ENCODE measurements at regions not wholly inside any gene's neighbourhood (a gene's known extent, or its start where the extent isn't known, plus 50 kb on each side); places are given as distances from the start of the nearest gene placed in this dataset.

DNA sequence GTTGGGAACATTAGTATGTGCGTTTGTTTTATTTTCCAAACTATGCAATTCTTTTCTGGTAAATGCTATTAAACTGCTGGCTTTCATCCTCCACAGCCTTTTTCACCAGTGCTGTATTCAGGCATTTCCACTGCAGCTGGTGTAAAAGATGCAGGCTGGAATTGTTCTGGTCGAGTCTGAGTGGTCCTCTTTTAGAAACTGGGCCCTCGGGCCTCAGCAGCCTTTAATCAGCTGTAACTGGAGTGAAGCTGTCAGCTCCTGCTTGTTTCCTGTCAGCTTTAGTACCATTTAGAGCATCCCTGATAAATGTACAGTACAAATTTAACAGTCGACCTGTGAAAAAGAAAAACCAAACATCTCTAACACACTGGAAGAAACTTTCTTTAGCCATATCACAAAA lies 979.6 kb downstream of the TFAP2A start:
- no peak for DNase-seq

DNA sequence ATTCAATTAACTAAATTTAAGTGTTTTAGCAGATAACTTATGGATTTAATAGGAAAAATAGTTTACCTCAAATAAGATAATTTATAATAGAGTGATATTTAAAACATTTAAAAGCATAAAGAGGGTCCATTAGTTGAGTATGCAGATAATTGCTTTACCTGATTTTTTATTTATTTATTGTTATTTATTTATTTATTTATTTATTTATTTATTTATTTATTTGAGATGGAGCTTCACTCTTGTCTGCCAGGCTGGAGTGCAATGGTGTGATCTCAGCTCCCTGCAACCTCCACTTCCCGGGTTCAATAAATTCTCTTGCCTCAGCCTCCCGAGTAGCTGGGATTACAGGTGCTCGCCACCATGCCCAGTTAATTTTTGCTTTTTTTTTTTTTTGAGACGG lies 982.9 kb downstream of the TFAP2A start:
- DNase-seq: no peak

DNA sequence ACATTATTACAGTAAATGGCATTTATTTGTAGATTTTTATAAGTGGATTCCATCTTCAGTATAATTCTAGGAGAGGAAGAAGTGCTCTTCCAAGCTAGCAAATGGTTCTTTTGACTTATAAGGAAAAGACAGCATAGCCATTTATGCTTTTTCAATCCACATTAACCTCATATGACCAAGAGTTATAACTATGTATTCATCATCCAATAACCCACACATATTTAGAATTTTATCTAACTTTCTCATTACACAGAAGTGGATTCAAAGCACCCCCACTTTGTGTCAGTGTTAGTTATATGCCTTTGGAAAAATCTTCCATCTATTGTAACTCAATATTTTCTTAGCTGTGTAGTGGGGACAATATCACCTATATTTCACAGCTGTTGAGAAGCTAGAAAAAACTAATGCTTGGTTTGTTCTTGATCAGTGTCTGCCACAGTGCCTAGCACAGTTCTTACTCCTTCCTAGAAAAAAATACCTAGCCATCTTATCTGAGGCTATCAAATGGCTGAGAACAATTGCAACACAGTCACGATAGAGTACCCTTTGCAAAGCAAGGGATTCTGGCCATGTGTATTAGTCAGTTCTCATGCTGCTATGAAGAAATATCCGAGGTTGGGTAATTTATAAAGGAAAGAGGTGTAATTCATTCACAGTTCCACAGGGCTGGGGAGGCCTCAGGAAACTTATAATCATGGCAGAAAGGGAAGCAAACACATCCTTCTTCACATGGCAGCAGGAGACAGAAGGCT lies 986.3 kb downstream of the TFAP2A start:
- DNase-seq: no peak

DNA sequence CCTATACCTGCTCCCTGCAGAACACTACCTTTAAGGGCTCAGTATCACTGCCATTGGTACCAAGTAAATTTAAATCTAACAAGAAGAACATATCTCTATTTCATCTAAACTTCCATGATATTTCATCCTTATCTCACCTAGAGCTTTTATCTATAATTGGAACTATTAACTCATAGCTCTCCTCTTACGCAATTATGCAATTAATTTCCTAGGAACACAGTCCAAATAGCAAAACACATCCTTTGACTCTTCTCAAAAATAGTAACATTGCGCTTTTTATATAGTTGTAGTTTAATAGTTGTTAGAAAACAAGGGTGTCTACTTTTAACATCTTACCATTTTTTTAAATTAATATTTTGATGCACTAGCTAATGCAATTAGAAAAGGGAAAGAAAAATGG lies 986.8 kb upstream of the SLC35B3 start:
- DNase-seq: no peak

DNA sequence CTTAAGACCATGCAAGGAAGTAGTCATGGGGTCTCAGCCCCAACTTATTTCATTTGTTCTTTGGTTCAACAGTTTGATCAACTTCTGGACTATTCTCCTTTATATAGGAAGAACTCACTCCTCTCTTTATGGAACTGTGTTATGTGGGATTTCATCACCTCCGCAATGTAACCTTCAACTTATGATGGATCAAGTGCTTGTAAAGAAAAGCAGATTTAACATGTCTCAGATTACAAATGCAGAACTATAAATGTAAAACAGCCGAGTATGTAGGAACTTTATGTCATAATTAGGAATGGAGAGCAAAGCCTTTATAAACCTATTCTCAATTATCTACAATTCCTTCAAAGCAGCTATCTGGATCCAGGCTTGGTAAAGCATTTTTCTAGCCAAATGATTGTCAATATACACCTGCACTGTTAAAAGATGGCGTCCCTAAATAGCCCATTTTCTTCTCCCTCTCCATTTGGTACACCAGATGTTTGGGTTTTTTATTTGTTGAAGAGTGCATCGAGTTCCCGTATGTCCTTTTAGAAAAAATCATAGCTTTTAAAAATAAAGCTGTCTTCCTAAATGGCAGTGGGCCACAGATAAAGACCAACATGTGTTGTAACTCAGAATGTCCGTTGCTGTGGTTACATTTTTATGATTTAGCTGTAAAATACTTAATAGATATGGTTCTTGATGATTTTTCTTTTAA lies 985.1 kb upstream of the SLC35B3 start:
- DNase-seq: no peak

DNA sequence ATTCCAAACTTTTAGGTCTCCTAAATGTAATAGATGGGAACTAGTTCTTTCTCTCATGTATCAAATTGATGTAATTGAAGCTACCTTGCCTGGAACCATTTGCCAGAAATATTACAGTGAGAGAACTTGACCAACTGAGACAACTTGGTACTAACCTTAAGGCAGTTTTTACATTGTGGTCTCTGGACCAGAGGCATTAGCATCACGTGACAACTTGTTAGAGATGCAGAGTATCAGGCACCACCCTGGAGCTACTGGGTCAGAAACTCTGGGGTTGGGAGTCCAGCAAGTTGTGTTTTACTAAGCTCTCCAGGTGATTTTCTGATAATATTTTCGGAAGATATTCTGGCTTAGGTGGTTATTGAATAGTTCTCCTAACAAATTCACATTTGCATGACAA lies 982.1 kb upstream of the SLC35B3 start:
- DNase-seq: no peak

DNA sequence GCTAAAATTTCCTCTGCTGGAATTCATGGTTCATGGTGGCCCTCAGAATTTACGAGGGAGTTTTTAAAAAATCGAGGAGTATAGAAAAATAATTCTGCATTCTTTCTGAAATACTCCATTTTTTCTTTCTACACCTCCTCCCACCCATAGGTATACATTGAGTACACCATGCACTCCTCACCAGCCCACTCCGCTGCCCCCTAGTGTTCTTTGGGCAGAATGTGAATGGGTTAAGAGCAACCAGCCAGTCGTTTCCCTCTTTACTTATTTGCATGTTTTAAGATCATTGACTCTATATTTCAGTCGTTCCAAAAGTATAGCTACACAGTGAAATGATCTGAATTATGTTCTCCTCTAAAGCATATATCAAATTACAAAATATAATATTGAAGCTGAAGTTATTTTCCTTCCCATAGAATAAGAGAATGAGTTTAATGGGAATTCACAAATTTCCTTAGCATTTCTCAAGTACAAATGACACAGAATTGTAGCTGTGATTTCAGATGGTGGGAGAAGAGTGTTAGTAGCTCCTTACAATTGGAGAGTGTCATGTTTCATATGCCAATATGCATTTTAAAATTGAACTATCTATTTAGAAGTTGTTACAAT lies 977.7 kb upstream of the SLC35B3 start:
- peak; percentile 15 for DNase-seq

DNA sequence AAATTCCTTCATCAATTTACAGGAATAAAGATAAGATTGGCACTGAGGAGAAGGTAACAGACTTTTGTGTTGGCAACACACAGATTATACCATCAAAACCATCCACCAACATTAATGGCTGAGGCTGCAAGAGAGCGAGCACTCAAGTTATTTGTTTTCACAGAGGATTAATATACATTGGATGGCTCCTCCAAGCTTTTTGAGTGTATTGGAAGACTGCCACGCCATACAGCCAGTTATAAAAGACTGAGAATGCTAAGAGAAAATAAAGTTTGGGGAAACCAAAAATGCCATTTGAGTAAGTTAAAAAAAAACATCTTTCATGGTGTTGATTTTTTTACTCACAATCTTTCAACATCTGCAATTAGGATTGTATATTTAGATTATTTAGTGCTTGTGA lies 973.8 kb upstream of the SLC35B3 start:
- peak; percentile 17 for DNase-seq

DNA sequence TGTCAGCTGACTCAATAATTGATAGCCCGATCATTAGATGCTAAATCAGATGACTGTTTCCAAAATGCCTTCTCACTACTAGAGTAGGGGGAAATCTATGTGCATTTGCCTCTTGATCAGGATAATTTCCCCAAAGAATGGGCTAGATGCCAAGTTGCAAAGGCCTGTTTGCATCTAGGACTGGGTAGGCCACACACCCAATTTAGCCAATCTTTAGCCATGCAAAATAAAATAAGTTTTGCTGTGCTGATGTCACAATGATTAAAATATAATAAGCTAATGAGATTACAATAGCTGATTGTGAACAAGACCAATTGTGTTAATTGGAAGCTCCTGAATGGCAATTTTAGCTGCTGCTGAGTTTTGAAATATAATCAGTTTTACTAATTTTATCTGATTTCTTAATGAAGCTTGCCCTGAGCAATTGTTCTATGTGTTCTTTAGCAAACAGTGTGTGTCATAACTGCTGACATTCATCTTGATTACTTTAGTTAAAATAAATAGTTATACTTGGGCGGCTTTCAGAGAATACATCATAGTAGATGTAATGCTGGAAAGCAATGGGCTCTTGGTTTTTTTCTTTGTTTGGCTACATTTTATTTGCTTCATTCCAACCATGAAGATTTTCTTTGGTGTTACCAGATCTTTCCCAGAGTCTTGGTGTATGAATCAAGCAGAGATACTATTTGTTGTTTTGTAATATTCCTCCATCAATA lies 973.2 kb upstream of the SLC35B3 start:
- no peak for DNase-seq

DNA sequence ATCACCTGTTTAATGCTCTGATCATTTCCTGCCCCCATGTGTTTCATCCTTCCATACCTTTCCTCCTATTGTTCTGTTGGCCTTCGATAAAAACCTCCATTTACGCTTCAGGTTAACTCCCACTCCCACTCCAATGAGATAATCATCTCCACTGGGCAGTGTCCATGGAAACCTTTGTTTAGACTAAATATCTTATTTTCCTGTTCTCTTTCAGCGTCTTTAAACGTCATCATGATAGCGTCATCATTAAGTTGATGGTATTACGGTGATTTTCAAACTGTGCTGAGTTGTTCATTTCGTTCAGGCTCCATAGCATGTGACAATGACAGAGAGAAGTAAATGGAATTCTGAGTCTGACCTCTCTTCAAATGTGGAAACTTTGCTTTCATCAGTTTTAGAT lies 970.5 kb upstream of the SLC35B3 start:
- no peak for DNase-seq

DNA sequence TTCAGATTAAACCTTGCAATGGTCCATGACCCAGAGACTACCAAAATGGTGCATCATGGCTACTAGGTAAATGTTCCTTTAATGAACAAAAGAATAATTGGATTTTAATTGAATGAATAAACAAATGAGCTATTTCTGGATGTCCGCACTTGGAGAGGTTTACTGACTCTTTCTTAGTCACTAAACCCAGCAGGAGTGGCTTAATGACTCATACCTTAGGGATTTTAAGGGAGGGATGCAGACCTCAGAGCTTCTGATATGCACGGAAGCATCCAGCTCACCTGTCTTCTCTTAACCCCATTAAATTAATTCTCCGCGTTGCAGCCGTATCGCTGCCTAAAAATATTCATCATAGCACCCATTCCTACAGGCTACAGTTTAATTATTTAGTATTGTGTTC lies 970.0 kb upstream of the SLC35B3 start:
- no peak for DNase-seq

DNA sequence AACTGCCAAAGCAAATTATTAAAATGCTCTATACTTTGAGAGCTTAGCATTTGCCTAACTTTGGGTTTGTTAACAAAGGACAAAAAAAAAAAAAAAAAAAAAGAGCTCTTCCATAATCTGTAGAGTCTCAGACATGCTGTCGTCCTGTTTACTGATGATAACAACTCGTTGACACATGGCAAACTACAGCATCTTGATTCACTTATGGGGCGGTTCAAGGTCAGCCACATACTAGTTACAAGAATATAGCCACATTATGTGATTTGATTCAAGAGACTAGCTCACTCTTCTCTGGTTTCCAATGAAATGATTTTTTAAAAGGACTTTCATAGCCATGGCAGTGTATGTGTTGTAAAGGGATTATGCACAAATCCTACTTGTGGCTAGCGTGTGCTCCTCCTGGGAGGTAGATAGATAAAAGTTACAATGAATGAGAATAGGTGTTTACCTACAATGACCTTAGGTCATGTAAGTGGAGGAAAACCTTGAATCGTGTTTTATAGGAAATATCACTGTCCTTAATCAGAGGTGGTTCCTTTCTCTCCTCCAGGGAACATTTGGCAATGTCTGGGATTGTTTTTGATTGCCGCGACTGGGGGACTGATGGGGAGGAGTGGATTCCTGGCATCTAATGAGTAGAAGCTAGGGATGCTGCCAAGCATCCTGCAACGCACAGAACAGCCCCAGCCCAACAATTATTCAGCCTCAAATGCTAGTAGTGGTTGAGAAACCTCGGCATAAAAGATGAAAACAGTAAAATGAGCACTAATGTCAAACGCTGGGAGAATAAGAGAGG lies 969.2 kb upstream of the SLC35B3 start:
- DNase-seq: no peak

DNA sequence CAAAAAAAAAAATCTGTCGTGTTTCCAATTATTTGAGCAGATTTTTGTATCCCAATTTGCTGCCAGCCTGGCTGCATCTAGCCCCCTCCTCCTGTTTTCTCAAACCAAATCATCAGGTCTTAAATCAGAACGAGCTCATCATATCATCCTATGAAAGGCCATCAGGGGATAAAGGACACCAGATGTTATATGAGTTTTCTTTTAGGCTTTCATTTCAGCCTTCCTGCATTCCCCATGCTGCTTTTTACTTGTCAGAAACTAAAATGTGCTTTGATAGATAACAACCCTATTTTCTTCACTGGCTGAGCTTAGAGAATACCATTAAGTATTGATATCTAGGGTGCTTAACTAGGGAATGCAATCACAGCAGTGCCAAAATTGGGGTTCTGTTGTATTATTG lies 968.4 kb upstream of the SLC35B3 start:
- DNase-seq: no peak

DNA sequence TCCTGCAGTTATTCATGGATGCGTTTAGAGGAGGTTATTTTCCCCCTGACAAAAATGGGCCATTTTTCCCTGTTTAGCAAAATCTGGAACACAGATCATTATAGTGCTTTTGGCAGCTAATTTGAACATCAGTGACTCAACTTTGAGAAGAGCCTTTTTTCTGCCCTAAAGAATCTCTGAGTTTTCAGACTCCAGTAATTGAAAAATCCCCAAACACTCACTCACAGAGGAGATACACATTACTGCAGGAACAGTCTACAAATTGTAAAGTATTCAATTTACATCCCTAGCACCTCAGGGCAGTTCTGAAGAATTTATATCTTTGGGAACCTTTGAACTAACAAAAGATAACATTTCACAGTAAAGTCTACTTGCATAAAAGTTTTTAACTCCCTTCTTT lies 966.6 kb upstream of the SLC35B3 start:
- DNase-seq: no peak

DNA sequence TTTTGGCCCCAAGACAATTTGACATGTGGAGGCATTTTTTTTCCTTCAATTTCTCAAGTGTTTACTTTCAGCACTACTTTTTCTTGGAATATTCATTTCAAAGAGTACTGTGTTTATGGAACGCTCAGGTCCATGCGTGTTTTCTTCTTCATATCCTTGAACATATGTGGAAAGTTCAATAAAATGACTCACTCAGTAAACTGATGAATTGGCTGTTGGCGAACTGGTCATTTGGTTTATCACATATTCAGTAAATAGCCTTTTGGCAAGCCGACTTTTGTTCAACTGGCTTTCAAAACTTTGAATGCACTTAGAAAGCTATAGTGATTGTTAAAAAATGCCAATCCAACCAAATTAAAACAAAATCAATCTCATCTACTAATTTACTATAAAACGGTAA lies 964.6 kb upstream of the SLC35B3 start:
- no peak for DNase-seq

DNA sequence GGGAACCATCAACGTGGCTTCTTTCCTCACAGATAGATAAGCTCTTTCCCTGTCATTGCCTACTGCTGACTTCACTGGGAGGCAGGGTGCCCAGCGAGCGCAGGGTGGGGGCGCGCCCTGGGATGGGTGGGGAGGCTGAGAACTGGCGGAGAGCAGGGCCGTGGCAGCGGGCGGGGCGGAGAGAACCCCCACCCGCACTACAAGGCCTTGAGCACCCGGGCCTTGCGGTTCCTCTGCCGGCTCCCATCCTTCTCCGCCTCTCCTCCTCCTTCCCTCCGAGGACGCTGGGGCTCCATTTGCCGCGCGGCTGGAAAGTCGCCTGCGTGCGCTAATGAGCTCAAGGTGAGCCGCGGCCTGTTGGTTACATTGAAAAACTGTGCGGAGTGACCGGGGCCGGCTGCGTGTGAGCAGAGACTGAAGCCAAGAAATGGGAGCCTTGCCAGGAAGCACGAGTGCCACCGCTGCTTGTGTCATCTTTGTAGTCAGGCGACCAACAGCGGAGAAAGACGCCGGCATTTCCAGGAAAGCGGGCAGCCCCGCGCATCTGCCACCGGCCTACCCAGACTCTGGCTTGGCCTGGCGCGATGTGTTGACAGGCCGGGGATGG lies 963.5 kb upstream of the SLC35B3 start:
- DNase-seq: no peak

DNA sequence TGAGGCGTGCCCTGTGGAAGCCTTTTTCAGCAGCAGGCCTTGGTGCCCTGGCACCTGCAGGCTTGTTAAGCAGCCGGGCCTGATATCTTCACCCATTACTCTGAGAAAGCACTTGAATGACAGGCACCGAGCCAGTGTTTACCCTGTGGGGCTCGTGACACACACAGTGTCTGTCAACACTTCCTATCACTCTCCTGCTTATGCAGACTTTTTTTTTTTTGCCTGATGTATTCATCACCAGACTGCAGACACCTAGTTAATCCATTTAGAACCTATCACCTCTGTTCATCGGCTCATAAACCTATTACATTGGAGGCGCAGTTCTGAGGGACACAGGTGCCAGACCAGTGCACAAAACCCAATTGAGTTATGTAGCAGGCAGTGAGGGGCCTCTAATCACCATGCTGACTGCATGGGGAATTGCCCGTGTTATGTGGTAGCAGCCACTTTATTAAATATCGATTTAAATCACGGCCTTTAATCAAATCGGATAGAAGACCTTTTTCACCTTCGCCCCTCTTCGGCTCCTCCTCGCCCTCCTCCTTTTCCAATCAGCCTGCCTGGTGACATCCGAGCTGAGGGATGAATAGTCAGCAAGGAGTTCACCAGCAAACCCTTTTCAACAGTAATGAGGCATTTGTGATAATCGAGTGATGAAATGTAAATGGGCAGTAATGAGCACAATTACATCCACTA lies 962.9 kb upstream of the SLC35B3 start:
- peak; percentile 65 for DNase-seq

DNA sequence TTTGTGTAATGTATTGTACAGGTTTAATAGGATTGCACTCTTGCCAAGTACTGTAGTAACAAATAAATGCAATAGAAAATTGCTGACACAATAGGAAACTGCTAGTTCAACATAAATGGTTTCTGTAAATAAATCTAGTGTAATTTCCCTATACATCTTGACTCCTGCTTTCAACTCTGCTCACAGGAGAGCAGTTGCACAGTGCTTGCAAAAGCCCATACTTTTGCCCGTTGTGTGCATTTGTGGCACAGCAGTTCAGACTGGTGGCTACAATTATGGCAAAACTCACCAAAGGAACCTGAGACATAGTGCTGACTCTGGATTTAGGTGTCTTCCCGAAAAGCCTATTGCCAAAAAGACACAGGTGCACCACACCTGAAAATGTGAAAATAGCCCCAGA lies 953.3 kb upstream of the SLC35B3 start:
- no peak for DNase-seq

DNA sequence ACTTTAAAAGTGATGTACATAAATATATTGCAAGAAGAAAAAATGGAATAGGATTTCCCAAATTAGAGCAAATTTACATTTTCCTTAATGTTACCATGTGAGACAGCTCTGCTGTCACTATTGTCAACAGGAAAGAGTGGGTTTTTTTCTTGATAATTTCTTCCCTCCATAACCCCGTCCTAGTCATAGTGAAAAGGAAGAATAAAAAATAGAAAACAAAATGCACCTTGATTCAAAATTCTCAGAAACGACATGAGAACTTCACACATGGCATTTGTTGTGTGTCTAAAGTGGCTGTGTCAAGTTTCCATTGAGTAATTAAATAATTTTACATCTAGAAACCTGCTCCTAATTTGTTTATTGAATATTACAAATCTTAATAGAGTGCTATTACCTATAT lies 945.2 kb upstream of the SLC35B3 start:
- DNase-seq: no peak

DNA sequence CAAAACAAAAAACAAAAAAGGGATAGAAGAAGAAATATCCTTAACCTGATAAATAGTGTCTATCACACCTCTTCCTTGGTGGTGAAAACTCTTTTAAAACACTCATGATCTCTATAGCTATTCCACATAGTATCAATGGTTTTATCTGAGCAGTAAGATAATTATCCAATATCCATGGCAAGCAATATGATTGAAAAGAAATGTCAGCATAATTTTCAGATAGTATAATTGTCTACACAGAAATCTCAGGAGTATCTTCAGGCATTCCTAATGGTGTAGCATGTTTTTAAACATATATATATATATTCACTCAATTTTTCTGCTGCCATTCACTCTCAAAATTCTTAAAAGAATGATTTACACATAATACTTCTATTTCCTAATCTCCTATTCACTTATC lies 938.0 kb upstream of the SLC35B3 start:
- DNase-seq: no peak

DNA sequence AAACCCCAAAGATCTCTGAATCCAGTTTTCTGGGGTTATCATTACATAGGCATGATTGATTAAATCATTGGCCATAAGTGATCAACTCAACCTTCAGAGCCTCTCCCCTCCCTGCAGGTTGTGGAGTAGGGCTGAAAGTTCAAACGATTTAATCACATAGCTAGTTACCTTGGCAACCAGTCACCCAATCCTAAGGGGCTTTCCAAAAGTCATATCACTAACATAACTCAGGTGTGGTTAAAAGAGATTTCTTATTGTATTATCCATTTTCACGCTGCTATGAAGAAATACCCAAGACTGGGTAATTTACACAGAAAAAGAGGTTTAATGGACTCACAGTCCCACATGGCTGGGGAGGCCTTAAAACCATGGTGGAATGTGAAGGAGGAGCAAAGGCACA lies 935.1 kb upstream of the SLC35B3 start:
- DNase-seq: no peak

DNA sequence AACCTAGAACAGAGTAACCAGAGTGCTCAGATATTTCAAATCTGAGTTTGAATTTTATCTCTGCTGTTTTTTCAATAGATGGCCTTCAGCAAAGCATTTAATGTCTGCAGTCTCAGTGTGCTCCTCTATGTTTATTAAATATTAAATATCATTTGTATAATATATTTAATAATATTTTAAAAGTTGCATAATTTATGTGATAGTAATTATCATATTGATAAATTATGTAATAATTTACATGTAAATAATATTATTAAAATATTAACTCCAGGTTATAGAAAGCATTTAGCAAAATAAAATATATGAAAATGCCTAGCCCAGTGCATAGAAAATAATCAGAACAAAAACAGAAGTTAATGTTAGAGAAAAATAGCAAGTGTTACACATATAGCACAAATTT lies 930.0 kb upstream of the SLC35B3 start:
- DNase-seq: no peak
